Neutrophil (primary cell): ENCODE measurements at regions not wholly inside any gene's neighbourhood (a gene's known extent, or its start where the extent isn't known, plus 50 kb on each side); places are given as distances from the start of the nearest gene placed in this dataset.

ENCODE experiments used
- H3K27ac ChIP-seq: fragments of 200-600 bp; sonication (generic); 2 replicates; pipeline ENCODE4 v1.5.1; 2016; ENCODE audit warnings: mild to moderate bottlenecking, moderate library complexity
- H3K27me3 ChIP-seq: fragments of 200-600 bp; sonication (generic); 2 replicates; pipeline ENCODE4 v1.6.0; 2016; ENCODE audit warnings: mild to moderate bottlenecking
- H3K36me3 ChIP-seq: fragments of 200-600 bp; sonication (generic); 2 replicates; pipeline ENCODE4 v1.5.1; 2017
- H3K4me1 ChIP-seq, 2 experiments: fragments of 200-600 bp in 1 of 2; sonication (generic) in 1 of 2; 1 replicate in 1 of 2; 2 replicates in 1 of 2; pipeline versions ENCODE4 v1.5.1 to v1.6.1; 2013 to 2016; ENCODE audit warnings: low read depth in 1 of 2, low read length in 1 of 2, mild to moderate bottlenecking in 1 of 2, moderate library complexity in 1 of 2; ENCODE audit not compliant: control insufficient read depth in 1 of 2, insufficient read depth in 1 of 2
- H3K4me3 ChIP-seq, 2 experiments: fragments of 200-600 bp in 1 of 2; sonication (generic) in 1 of 2; 1 replicate in 1 of 2; 2 replicates in 1 of 2; pipeline ENCODE4 v1.5.1; 2013 to 2016; ENCODE audit warnings: low read depth in 1 of 2, low read length in 1 of 2, mild to moderate bottlenecking in 1 of 2, moderate library complexity in 1 of 2
- H3K9me3 ChIP-seq: fragments of 200-600 bp; sonication (generic); 2 replicates; pipeline ENCODE4 v1.5.1; 2016
- CTCF ChIP-seq: fragments of 200-600 bp; sonication (generic); IDR thresholded peaks from 2 replicates; pipeline ENCODE4 v1.5.1; 2016; ENCODE audit warnings: antibody characterized with exemption

- no peak overlapping the region for H3K27ac ChIP-seq
- TF ChIP-seq CTCF: no peak
- no peaks in the 10 kb centered on the region for H3K27me3 ChIP-seq
- H3K4me1 ChIP-seq: peaks cover 7 to 25% of the 10 kb centered on the region in 2 experiments
- H3K9me3 ChIP-seq: no peaks in the 10 kb centered on the region
- no peaks in the 10 kb centered on the region for H3K36me3 ChIP-seq
- no peak overlapping the region for H3K4me3 ChIP-seq
These were observed 2110.3 kb upstream of the CELF4 start for GRCh38 chr18:39675906-39676305.

- Histone ChIP-seq H3K4me1 (peaks cover 7 to 25% of the 10 kb centered on the region in 2 experiments), H3K36me3 (no peaks in the 10 kb centered on the region), H3K9me3 (no peaks in the 10 kb centered on the region), H3K27me3 (no peaks in the 10 kb centered on the region), H3K27ac (no peak overlapping the region), H3K4me3 (no peak overlapping the region)
- no peak for TF ChIP-seq CTCF
These were observed 2109.8 kb upstream of the CELF4 start for GRCh38 chr18:39675368-39675767.

GRCh38 chr18:39672171-39672570 is 2106.6 kb upstream of the CELF4 start:
- Histone ChIP-seq H3K36me3 (no peaks in the 10 kb centered on the region), H3K4me3 (no peak overlapping the region), H3K4me1 (peaks cover 7 to 25% of the 10 kb centered on the region in 2 experiments), H3K27me3 (no peaks in the 10 kb centered on the region), H3K27ac (no peak overlapping the region), H3K9me3 (no peaks in the 10 kb centered on the region)
- TF ChIP-seq CTCF: no peak

GRCh38 chr18:39667905-39668304 is 2102.3 kb upstream of the CELF4 start:
- H3K27ac ChIP-seq: no peak overlapping the region
- TF ChIP-seq CTCF: no peak
- no peaks in the 10 kb centered on the region for H3K9me3 ChIP-seq
- no peak overlapping the region for H3K4me3 ChIP-seq
- peaks cover 0 to 3% of the 10 kb centered on the region in 2 experiments for H3K4me1 ChIP-seq
- no peaks in the 10 kb centered on the region for H3K27me3 ChIP-seq
- H3K36me3 ChIP-seq: no peaks in the 10 kb centered on the region

- H3K4me1 ChIP-seq: no peaks in the 10 kb centered on the region
- H3K4me3 ChIP-seq: no peak overlapping the region
- no peaks in the 10 kb centered on the region for H3K36me3 ChIP-seq
- no peak overlapping the region for H3K27ac ChIP-seq
- no peak for TF ChIP-seq CTCF
- H3K9me3 ChIP-seq: no peaks in the 10 kb centered on the region
- no peaks in the 10 kb centered on the region for H3K27me3 ChIP-seq
These were observed 2100.9 kb upstream of the CELF4 start for GRCh38 chr18:39666541-39666940.

- Histone ChIP-seq H3K4me1 (no peaks in the 10 kb centered on the region), H3K27me3 (no peaks in the 10 kb centered on the region), H3K27ac (no peak overlapping the region), H3K36me3 (no peaks in the 10 kb centered on the region), H3K4me3 (no peak overlapping the region), H3K9me3 (no peaks in the 10 kb centered on the region)
- no peak for TF ChIP-seq CTCF
These were observed 2096.3 kb upstream of the CELF4 start for GRCh38 chr18:39661856-39662366.
